ENCODE measurements at regions not wholly inside any gene's neighbourhood (a gene's known extent, or its start where the extent isn't known, plus 50 kb on each side); places are given as distances from the start of the nearest gene placed in this dataset.

- no peak for TF ChIP-seq ZNF571 (tag by site-specific recombination; IDR thresholded peaks at IDR 0.05)
- TF ChIP-seq ZNF391 (tag by site-specific recombination; IDR thresholded peaks at IDR 0.05; ENCODE audit: borderline replicate concordance, low read depth), result no peak
- no peak for TF ChIP-seq SP2 (tag by site-specific recombination; IDR thresholded peaks at IDR 0.05)
- no peak for TF ChIP-seq CTCF (tag by site-specific recombination; IDR thresholded peaks at IDR 0.05)
- TF ChIP-seq ZNF19 (tag by site-specific recombination; IDR thresholded peaks at IDR 0.05; ENCODE audit: low read depth), result no peak
- TF ChIP-seq ZFHX2 (tag by site-specific recombination; conservative IDR thresholded peaks at IDR 0.05), result no peak
- TF ChIP-seq IKZF3 (tag by site-specific recombination; IDR thresholded peaks at IDR 0.05), result no peak
- TF ChIP-seq ZNF692 (tag by site-specific recombination; IDR thresholded peaks at IDR 0.05), result no peak
- TF ChIP-seq RBAK (tag by site-specific recombination; IDR thresholded peaks at IDR 0.05), result no peak
- no peak for TF ChIP-seq OVOL3 (tag by site-specific recombination; IDR thresholded peaks at IDR 0.05)
- no peak for TF ChIP-seq ZNF473 (tag by site-specific recombination; IDR thresholded peaks at IDR 0.05)
- no peak for TF ChIP-seq ZNF768 (tag by site-specific recombination; IDR thresholded peaks at IDR 0.05)
Observed at GRCh38 chr5:67673618-67674017, 477.0 kb upstream of the CD180 start.

Data from HEK293 (cell line).